Spleen (tissue), 7 donors: ENCODE measurements at regions not wholly inside any gene's neighbourhood (a gene's known extent, or its start where the extent isn't known, plus 50 kb on each side); places are given as distances from the start of the nearest gene placed in this dataset.

Experiments
- POLR2AphosphoS5 ChIP-seq, 3 donors: sonication (generic); formaldehyde crosslinking; IDR thresholded peaks; one replicate each; pipeline ENCODE4 v1.5.1; 2017; ENCODE audit warnings: antibody characterized with exemption in 3 of 3
- TF ChIP-seq, protein P1 (sequence below), 11 experiments: fragments of 200-600 bp in 7 of 11; fragments of 450-650 bp in 4 of 11; sonication (generic) in 4 of 11; IDR thresholded peaks in 8 of 11; conservative IDR thresholded peaks in 3 of 11; 1 replicate in 7 of 11; 2 replicates in 4 of 11; pipeline versions ENCODE4 v1.4.0 to v1.8.0; 2016 to 2021; ENCODE audit warnings: antibody characterized with exemption in 11 of 11, inconsistent platforms in 4 of 11, mild to moderate bottlenecking in 1 of 11
- donor health status: DM: no; HTN: no; CAD: no; lungs with moderate emphysema.
- donor health status: DM: no; HTN: no; CAD: no.
- donor health status: DM: no; HTN: no; CAD: no.

DNA sequence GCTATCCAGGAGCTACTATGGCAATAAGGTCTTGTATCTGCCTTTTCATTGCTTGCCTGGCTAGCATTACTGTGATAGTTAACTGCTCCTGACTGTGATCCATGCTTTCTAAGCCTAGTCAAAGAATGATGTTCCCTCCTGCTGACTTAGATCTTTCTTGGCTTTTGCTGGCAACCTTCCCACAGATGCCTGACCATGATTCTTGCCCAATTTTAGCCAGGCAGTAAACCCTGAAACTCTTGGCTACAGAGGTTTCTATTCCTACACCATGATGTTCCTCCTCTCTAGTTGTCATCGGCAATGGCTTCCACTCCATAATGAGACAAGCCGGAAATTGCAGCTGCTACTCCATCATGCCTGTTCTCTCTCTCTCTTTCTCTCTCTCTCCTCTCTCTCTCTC is 238.1 kb downstream of the HAO1 start:
- TF ChIP-seq, protein P1, sequence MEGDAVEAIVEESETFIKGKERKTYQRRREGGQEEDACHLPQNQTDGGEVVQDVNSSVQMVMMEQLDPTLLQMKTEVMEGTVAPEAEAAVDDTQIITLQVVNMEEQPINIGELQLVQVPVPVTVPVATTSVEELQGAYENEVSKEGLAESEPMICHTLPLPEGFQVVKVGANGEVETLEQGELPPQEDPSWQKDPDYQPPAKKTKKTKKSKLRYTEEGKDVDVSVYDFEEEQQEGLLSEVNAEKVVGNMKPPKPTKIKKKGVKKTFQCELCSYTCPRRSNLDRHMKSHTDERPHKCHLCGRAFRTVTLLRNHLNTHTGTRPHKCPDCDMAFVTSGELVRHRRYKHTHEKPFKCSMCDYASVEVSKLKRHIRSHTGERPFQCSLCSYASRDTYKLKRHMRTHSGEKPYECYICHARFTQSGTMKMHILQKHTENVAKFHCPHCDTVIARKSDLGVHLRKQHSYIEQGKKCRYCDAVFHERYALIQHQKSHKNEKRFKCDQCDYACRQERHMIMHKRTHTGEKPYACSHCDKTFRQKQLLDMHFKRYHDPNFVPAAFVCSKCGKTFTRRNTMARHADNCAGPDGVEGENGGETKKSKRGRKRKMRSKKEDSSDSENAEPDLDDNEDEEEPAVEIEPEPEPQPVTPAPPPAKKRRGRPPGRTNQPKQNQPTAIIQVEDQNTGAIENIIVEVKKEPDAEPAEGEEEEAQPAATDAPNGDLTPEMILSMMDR (IDR thresholded peaks at IDR 0.05 in 8 of 11, conservative IDR thresholded peaks at IDR 0.05 in 3 of 11), result no peak
- TF ChIP-seq POLR2AphosphoS5 (IDR thresholded peaks at IDR 0.05), result no peak
